ENCODE measurements at regions not wholly inside any gene's neighbourhood (a gene's known extent, or its start where the extent isn't known, plus 50 kb on each side); places are given as distances from the start of the nearest gene placed in this dataset.

GRCh38 chr18:7436166-7436565, 130.9 kb upstream of the PTPRM start:
- TF ChIP-seq, protein P1, sequence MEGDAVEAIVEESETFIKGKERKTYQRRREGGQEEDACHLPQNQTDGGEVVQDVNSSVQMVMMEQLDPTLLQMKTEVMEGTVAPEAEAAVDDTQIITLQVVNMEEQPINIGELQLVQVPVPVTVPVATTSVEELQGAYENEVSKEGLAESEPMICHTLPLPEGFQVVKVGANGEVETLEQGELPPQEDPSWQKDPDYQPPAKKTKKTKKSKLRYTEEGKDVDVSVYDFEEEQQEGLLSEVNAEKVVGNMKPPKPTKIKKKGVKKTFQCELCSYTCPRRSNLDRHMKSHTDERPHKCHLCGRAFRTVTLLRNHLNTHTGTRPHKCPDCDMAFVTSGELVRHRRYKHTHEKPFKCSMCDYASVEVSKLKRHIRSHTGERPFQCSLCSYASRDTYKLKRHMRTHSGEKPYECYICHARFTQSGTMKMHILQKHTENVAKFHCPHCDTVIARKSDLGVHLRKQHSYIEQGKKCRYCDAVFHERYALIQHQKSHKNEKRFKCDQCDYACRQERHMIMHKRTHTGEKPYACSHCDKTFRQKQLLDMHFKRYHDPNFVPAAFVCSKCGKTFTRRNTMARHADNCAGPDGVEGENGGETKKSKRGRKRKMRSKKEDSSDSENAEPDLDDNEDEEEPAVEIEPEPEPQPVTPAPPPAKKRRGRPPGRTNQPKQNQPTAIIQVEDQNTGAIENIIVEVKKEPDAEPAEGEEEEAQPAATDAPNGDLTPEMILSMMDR (conservative IDR thresholded peaks at IDR 0.05), result no peak
- no peak for TF ChIP-seq EZH2 (IDR thresholded peaks at IDR 0.05; ENCODE audit: low read depth)

All from PC-9 (cell line).